Gastrocnemius medialis (tissue), 4 donors: ENCODE measurements at regions not wholly inside any gene's neighbourhood (a gene's known extent, or its start where the extent isn't known, plus 50 kb on each side); places are given as distances from the start of the nearest gene placed in this dataset.

Experiments used
- POLR2A ChIP-seq, 2 donors: fragments of 450-650 bp; IDR thresholded peaks; one replicate each; pipeline ENCODE4 v1.6.1; 2017; ENCODE audit warnings: antibody characterized with exemption in 2 of 2, mild to moderate bottlenecking in 2 of 2, moderate library complexity in 2 of 2
- TF ChIP-seq, protein P1 (sequence below), 5 experiments: fragments of 450-650 bp in 3 of 5; fragments of 200-600 bp in 2 of 5; sonication (generic) in 2 of 5; IDR thresholded peaks in 4 of 5; conservative IDR thresholded peaks in 1 of 5; 1 replicate in 4 of 5; 2 replicates in 1 of 5; pipeline ENCODE4 v1.5.1; 2016 to 2019; ENCODE audit warnings: antibody characterized with exemption in 5 of 5, mild to moderate bottlenecking in 3 of 5, moderate library complexity in 3 of 5

DNA sequence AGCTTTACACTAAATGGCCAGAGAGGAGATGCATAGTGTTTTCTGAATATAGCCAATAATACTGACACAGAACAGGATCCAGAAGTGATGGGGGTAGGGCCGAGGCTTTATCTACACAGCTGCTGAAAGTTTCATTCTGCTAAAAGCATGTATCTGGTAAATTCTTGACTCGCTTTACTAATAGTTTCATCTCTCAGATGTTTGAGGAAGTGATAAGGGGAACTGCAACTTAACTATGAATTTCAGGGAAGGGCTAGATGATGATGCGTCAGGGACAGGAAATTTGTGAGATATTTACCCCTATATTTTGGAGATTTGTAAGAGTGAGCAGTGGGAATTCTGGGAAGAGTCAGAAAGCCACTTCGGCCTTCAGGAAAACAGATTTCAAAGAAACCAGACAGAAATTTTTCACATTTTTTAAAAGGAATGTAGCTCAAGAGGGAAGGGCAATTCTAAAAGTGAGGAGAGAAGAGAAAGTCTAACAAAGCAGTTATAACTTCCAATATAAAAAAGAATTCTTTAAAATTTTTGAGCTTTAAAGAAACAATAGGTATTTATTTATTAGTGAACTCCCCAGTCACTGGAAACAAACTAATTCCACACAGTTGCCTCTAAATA lies 243.1 kb downstream of the BCAT1 start:
- TF ChIP-seq, protein P1, sequence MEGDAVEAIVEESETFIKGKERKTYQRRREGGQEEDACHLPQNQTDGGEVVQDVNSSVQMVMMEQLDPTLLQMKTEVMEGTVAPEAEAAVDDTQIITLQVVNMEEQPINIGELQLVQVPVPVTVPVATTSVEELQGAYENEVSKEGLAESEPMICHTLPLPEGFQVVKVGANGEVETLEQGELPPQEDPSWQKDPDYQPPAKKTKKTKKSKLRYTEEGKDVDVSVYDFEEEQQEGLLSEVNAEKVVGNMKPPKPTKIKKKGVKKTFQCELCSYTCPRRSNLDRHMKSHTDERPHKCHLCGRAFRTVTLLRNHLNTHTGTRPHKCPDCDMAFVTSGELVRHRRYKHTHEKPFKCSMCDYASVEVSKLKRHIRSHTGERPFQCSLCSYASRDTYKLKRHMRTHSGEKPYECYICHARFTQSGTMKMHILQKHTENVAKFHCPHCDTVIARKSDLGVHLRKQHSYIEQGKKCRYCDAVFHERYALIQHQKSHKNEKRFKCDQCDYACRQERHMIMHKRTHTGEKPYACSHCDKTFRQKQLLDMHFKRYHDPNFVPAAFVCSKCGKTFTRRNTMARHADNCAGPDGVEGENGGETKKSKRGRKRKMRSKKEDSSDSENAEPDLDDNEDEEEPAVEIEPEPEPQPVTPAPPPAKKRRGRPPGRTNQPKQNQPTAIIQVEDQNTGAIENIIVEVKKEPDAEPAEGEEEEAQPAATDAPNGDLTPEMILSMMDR (IDR thresholded peaks at IDR 0.05 in 4 of 5, conservative IDR thresholded peaks at IDR 0.05 in 1 of 5): no peak
- no peak for TF ChIP-seq POLR2A (IDR thresholded peaks at IDR 0.05)
